Type B pancreatic cell (in vitro differentiated cells): ENCODE measurements at regions not wholly inside any gene's neighbourhood (a gene's known extent, or its start where the extent isn't known, plus 50 kb on each side); places are given as distances from the start of the nearest gene placed in this dataset.

Experiments used
- DNase-seq: peaks from one replicate; pipeline ENCODE4 v3.0.0; 2021; ENCODE audit warnings: mixed read lengths; ENCODE audit not compliant: unreplicated experiment; ENCODE audit errors: extremely low spot score
- H3K27ac Mint-ChIP-seq: 2 replicates; pipeline ENCODE4 v1.8.0; 2021; ENCODE audit warnings: mild to moderate bottlenecking, mixed read lengths
- H3K27me3 Mint-ChIP-seq: 2 replicates; pipeline ENCODE4 v1.8.0; 2021; ENCODE audit warnings: mixed read lengths
- H3K36me3 Mint-ChIP-seq: 2 replicates; pipeline ENCODE4 v1.8.0; 2021; ENCODE audit warnings: mixed read lengths
- H3K4me1 Mint-ChIP-seq: one replicate; pipeline ENCODE4 v1.8.0; 2021; ENCODE audit warnings: mixed read lengths; ENCODE audit not compliant: unreplicated experiment
- H3K4me3 Mint-ChIP-seq: 2 replicates; pipeline ENCODE4 v1.8.0; 2021; ENCODE audit warnings: mild to moderate bottlenecking, mixed read lengths
- H3K9me3 Mint-ChIP-seq: 2 replicates; pipeline ENCODE4 v1.8.0; 2021; ENCODE audit warnings: mixed read lengths
- CTCF ChIP-seq: fragments of 200-600 bp; sonication (generic); conservative IDR thresholded peaks from 2 replicates; pipeline ENCODE4 v1.5.0; 2021; ENCODE audit warnings: antibody characterized with exemption, mild to moderate bottlenecking

GRCh38 chr4:141962486-141962885, 326.1 kb downstream of the IL15 start:
- no peaks in the 10 kb centered on the region for H3K27me3 Mint-ChIP-seq
- H3K36me3 Mint-ChIP-seq = no peaks in the 10 kb centered on the region
- no peak for TF ChIP-seq CTCF
- no peak overlapping the region for H3K4me3 Mint-ChIP-seq
- no peak for DNase-seq
- H3K27ac Mint-ChIP-seq = no peak overlapping the region
- no peaks in the 10 kb centered on the region for H3K4me1 Mint-ChIP-seq
- H3K9me3 Mint-ChIP-seq = no peaks in the 10 kb centered on the region

- H3K9me3 Mint-ChIP-seq = no peaks in the 10 kb centered on the region
- H3K27ac Mint-ChIP-seq = no peak overlapping the region
- H3K27me3 Mint-ChIP-seq = no peaks in the 10 kb centered on the region
- no peak overlapping the region for H3K4me3 Mint-ChIP-seq
- TF ChIP-seq CTCF = no peak
- no peaks in the 10 kb centered on the region for H3K4me1 Mint-ChIP-seq
- no peaks in the 10 kb centered on the region for H3K36me3 Mint-ChIP-seq
- DNase-seq = no peak
Observed at GRCh38 chr4:141971869-141972268, 335.5 kb downstream of the IL15 start.

GRCh38 chr4:141972950-141973349, 336.6 kb downstream of the IL15 start:
- Mint-ChIP-seq H3K27me3 (no peaks in the 10 kb centered on the region), H3K27ac (no peak overlapping the region), H3K36me3 (no peaks in the 10 kb centered on the region), H3K4me1 (no peaks in the 10 kb centered on the region), H3K4me3 (no peak overlapping the region), H3K9me3 (no peaks in the 10 kb centered on the region)
- DNase-seq = no peak
- TF ChIP-seq CTCF = no peak
